ENCODE measurements at regions not wholly inside any gene's neighbourhood (a gene's known extent, or its start where the extent isn't known, plus 50 kb on each side); places are given as distances from the start of the nearest gene placed in this dataset.

- no peak for TF ChIP-seq CTCF (IDR thresholded peaks at IDR 0.05)
- TF ChIP-seq POLR2A (IDR thresholded peaks at IDR 0.05), result no peak
Measured at GRCh38 chr20:11362450-11362849, 555.2 kb upstream of the BTBD3 start.
